ENCODE measurements at regions not wholly inside any gene's neighbourhood (a gene's known extent, or its start where the extent isn't known, plus 50 kb on each side); places are given as distances from the start of the nearest gene placed in this dataset.
"Not testable (repeated sequence)": the region's sequence is repeated elsewhere in the genome, so short reads cannot be mapped to it uniquely, and the experiment has no call there.

DNA sequence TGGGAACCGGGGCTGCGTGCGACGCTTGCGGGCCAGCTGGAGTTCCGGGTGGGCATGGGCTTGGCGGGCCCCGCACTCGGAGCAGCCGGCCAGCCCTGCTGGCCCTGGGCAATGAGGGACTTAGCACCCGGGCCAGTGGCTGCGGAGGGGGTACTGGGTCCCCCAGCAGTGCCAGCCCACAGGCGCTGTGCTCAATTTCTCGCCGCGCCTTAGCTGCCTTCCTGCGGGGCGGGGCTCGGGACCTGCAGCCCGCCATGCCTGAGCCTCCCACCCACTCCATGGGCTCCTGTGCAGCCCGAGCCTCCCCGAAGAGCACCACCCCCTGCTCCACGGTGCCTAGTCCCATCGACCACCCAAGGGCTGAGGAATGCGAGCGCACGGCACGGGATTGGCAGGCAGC, 63.8 kb downstream of the PLXNA1 start:
- not testable (repeated sequence) for DNase-seq (ENCODE audit: low read depth in 2 of 2)

DNA sequence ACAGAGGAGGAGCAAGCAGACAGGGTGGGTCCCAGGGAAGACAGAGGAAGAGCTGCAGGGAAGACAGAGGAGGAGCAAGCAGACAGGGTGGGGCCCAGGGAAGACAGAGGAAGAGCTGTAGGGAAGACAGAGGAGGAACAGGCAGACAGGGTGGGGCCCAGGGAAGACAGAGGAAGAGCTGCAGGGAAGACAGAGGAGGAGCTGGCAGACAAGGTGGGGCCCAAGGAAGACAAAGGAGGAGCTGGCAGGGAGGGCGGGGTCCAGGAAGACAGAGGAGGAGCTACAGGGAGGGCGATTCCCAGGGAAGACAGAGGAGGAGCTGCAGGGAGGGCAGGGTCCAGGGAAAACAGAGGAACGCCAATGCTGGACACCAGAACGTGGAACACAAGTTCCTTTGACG, 66.5 kb downstream of the PLXNA1 start:
- DNase-seq (ENCODE audit: low read depth in 2 of 2), result no peak

GRCh38 chr3:127050733-127051132, 67.8 kb downstream of the PLXNA1 start:
- DNase-seq (ENCODE audit: low read depth in 2 of 2), result no peak

DNA sequence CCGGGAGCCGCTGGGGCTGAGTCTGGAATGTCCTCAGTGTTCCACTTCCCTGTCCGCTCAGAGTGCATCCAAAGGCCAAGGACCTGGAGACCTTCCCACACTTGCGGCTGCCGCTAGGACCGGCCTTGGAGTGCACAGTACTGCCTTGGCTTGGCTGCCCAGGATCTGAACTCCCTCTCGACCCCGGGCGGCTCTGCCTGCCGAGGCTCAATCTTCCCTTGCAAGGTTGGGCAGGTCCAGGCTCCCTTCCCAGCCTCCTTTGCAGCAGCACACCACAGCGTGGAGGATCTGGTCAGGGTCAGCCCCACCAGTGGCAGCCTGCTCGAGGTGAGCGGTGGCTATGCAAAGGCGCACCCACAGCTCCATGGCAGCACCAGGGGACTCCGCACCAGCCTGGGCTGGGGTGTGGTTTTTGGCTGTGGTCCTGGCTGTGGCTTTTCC, 69.2 kb downstream of the PLXNA1 start:
- no peak for DNase-seq (ENCODE audit: low read depth in 2 of 2)

- DNase-seq (ENCODE audit: low read depth in 2 of 2), result no peak
Measured at GRCh38 chr3:127053026-127053425, 70.1 kb downstream of the PLXNA1 start.

- DNase-seq (ENCODE audit: low read depth in 2 of 2), result no peak
Measured at GRCh38 chr3:127053450-127053849, 70.5 kb downstream of the PLXNA1 start.

DNA sequence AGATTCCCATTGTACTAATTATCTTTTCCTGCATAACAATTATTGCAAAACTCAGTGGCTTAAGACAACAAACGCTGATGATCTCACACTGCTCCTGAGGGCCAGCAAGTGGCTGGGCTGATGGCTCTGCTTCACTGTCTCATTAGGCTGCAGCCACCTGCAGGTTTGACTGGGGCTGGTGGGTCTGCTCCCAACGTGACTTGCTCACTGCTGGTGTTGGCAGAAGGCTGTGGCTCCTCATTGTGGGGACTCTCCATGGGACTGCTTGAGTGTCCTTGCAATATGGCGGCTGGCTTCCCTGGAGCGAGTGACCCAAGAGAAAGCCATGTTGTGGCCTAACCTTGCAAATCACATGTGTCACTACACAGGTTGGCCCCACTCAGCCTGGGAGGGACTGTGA, 71.1 kb downstream of the PLXNA1 start:
- DNase-seq (ENCODE audit: low read depth in 2 of 2), result no peak

DNA sequence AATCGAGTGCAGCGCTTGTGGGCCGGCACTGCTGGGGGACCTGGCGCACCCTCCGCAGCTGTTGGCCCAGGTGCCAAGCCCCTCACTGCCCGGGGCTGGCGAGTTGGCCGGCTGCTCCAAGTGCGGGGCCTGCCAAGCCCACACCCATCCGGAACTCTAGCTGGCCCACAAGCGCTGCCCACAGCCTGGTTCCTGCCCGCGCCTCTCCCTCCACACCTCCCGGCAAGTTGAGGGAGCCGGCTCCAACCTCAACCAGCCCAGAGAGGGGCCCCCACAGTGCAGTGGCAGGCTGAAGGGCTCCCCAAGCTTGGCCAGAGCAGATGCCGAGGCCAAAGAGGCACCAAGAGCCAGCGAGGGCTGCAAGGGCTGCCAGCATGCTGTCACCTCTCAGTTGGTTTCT, 73.4 kb downstream of the PLXNA1 start:
- DNase-seq (ENCODE audit: low read depth in 2 of 2), result no peak

DNA sequence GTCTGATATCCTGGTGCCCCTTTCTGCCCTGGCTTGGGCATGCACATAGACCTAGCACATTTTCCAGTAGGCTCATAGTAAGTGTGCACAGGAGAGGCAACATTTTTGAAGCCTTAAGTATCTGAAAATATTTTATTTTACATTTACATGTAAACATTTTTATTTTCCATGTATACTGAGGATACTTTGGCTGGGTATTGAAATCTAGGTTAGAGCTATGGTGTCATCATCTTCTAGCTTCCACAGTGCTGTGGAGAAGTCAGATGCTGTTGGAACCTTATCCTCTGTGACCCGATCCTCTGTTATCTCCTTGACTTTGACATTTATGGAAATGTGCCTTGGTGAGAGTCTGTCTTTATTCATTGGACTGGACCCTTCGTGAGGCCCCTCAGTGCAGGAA, 74.1 kb downstream of the PLXNA1 start:
- DNase-seq (ENCODE audit: low read depth in 2 of 2), result no peak

GRCh38 chr3:127059072-127059471, 76.2 kb downstream of the PLXNA1 start:
- DNase-seq (ENCODE audit: low read depth in 2 of 2), result no peak

GRCh38 chr3:127061641-127062040, 78.7 kb downstream of the PLXNA1 start:
- no peak for DNase-seq (ENCODE audit: low read depth in 2 of 2)

- DNase-seq (ENCODE audit: low read depth in 2 of 2), result no peak
Measured at GRCh38 chr3:127062926-127063325, 80.0 kb downstream of the PLXNA1 start.

- DNase-seq (ENCODE audit: low read depth in 2 of 2), result no peak
Measured at GRCh38 chr3:127063916-127064315, 81.0 kb downstream of the PLXNA1 start.

DNA sequence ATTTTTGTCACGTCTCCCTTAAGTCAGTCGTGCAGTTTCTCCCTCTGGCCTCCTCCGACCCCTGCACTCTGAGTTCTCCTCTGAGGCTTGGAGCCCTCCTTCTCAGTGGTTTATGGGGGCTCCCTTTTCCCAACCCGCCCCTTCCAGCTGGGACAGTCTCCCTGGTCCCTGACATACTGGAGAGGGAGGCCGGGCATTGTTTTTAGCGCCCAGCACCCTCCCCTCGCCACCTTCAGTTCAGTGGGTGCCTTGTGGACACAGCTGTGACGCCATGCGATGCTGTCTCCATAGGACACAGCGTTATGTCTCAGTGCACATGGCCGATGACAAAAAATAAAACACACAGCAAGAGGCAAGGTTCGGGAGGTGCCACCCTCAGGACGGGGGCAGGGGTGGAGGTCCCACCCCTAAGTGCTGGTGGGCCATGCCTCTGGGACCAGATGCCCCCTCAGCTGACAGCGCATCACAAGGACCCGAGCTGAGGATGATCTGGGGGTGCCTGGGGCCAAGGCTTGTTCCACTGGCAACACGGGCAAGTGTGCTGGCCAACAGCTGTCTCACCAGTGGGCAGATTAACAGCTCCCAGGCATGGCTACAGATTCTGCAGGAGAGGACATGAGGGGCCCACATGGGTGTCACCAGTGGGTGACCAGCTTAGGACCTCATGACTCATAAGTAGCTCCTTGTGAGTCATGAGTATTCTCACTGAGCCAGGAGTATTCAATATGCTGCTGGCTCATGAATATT, 81.6 kb downstream of the PLXNA1 start:
- no peak for DNase-seq (ENCODE audit: low read depth in 2 of 2)

GRCh38 chr3:127065138-127065427, 82.2 kb downstream of the PLXNA1 start:
- DNase-seq (ENCODE audit: low read depth in 2 of 2), result no peak

- DNase-seq (ENCODE audit: low read depth in 2 of 2), result no peak
Measured at GRCh38 chr3:127065561-127066290, 82.8 kb downstream of the PLXNA1 start.

DNA sequence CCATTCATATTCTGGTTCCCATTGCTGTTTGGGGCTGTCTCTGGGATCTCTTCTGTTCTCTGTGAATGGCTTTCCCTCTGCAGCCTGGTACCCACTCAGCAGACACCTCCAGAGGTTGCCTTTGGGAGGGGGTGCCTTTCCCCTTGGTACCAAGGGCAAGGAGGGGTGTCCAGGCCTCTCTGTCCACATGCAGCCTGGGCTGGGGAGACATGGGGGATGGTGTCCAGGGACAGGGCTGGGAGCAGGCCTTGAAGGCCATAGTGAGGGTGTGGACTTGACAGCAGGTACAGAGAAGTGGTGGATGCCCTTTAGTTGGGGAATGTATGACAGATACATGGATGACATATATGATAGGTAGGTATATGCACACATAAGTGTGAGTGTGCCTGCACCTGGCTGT, 83.7 kb downstream of the PLXNA1 start:
- DNase-seq (ENCODE audit: low read depth in 2 of 2), result no peak

- no peak for DNase-seq (ENCODE audit: low read depth in 2 of 2)
Measured at GRCh38 chr3:127067116-127067910, 84.4 kb downstream of the PLXNA1 start.

DNA sequence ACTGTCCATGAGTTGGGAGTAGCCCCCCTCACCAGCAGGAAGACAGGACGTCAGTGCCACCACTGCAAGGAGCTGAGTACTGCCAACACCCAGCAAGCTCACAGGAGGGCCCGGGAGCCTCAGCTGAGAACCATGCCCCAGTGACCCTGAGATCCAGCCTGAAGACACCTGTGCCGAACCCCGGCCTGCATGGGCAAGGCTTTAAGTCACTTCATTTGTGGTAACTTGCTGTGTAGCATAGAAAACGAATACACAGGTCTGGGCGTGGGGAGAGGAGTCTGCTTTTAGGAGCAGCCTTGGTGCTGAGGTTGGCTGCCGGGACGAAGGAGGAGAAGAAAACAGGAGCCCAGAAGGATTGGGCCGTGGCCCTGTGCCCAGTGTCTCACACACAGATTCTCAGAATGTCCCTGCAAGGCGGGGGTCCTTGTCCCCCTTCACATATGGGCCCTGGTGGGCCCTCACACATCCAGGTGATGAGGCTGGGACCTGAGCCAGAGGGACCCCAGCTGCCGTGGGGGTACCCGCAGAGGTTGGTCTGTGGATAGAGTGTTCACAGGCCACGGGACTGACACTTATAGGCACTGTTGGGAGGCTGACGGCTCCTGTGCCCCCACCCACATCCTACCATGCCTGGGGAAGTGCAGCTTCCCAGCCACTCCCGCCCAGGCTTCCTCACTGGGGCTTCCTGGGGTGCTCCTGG, 85.3 kb downstream of the PLXNA1 start:
- DNase-seq (ENCODE audit: low read depth in 2 of 2), result no peak

GRCh38 chr3:127068871-127069270, 86.0 kb downstream of the PLXNA1 start:
- DNase-seq (ENCODE audit: low read depth in 2 of 2), result no peak

DNA sequence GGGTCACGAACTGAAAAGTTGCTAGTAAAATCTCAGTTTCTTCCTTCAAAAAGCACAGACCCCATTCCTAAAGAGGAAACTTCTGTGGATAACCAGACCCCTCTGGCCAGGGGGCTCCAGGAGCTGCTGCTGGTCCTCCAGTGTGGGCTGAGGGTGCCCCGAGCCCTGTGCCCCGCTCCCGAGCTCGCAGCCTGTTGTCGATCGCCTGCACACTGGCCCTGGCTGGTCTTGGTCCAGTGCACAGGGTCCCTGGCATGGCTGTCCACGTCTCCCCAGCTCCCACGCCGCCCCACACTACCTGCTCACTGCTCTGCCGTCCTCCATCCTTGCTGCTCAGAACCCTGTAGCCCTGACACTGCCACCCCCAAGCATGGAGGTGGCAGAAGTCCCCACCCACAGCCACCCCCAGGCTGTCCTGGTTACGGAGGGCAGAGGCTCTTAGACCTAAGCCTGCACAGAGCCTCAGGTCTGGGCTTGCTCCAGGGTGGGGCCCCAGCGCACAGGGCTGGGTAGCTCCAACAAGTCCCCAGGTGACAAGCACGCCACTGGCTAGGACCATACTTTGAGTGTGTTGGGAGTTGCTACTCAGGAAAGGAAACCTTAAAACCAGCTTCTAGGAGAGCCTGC, 87.0 kb downstream of the PLXNA1 start:
- no peak for DNase-seq (ENCODE audit: low read depth in 2 of 2)

- DNase-seq (ENCODE audit: low read depth in 2 of 2), result no peak
Measured at GRCh38 chr3:127070776-127071175, 87.9 kb downstream of the PLXNA1 start.
